Activated B cell treated with CpG ODN at 0.5 μM for 24 hours (primary cell): ENCODE measurements at regions not wholly inside any gene's neighbourhood (a gene's known extent, or its start where the extent isn't known, plus 50 kb on each side); places are given as distances from the start of the nearest gene placed in this dataset.
"Not testable (repeated sequence)": the region's sequence is repeated elsewhere in the genome, so short reads cannot be mapped to it uniquely, and the experiment has no call there.

Source experiments
- ATAC-seq: fragments of 200-7000 bp; cut with Tn5 transposase; one replicate; pipeline ENCODE4 v1.10.0; 2021; ENCODE audit warnings: low read depth, mild to moderate bottlenecking, moderate library complexity
- CTCF ChIA-PET: fragments of 350-600 bp; sonication (Branson Sonifier 250); formaldehyde crosslinking; loops from one replicate; lab custom pipeline; 2021; ENCODE audit warnings: antibody characterized with exemption; lab: Charles Lee
- POLR2A ChIA-PET: fragments of 350-600 bp; sonication (Branson Sonifier 250); formaldehyde crosslinking; loops from one replicate; lab custom pipeline; 2021; ENCODE audit warnings: antibody characterized with exemption; lab: Charles Lee
- DNase-seq: peaks from one replicate; pipeline ENCODE4 v3.0.0; 2022
- H3K27ac Mint-ChIP-seq: one replicate; pipeline ENCODE4 v1.8.0; 2020; ENCODE audit warnings: mixed read lengths
- H3K27me3 Mint-ChIP-seq: one replicate; pipeline ENCODE4 v1.8.0; 2021; ENCODE audit warnings: mixed read lengths
- H3K36me3 Mint-ChIP-seq: one replicate; pipeline ENCODE4 v1.8.0; 2021; ENCODE audit warnings: low read depth, mixed read lengths
- H3K4me1 Mint-ChIP-seq: one replicate; pipeline ENCODE4 v1.8.0; 2021; ENCODE audit warnings: mixed read lengths
- H3K4me3 Mint-ChIP-seq: one replicate; pipeline ENCODE4 v1.8.0; 2020; ENCODE audit warnings: mild to moderate bottlenecking, mixed read lengths
- H3K9me3 Mint-ChIP-seq: one replicate; pipeline ENCODE4 v1.8.0; 2020; ENCODE audit warnings: mixed read lengths
- intact Hi-C: fragments of 100-400 bp; cut with micrococcal nuclease; formaldehyde crosslinking; loops from one replicate; pipeline ENCODE4 v1.15.1; 2024
- TF ChIP-seq, protein P1 (sequence below): fragments of 200-600 bp; IDR thresholded peaks from one replicate; pipeline ENCODE4 v1.8.0; 2022; ENCODE audit warnings: antibody characterized with exemption, mild to moderate bottlenecking

DNA sequence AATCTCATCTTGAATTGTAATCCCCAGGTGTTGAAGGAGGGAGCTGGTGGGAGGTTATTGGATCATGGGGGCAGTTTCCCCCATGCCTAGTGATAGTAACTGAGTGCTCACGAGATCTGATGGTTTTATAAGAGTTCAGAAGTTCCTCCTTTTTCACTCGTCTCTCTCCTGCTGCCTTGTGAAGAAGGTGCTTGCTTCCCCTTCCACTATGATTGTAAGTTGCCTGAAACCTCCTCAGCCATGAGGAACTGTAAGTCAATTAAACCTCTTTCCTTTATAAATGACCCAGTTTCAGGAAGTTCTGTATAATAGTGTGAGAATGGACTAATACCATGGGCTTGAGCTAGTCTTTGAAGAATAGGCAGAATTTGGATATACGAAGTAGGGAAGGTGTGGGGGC is 113.9 kb downstream of the RIN2 start:
- TF ChIP-seq, protein P1, sequence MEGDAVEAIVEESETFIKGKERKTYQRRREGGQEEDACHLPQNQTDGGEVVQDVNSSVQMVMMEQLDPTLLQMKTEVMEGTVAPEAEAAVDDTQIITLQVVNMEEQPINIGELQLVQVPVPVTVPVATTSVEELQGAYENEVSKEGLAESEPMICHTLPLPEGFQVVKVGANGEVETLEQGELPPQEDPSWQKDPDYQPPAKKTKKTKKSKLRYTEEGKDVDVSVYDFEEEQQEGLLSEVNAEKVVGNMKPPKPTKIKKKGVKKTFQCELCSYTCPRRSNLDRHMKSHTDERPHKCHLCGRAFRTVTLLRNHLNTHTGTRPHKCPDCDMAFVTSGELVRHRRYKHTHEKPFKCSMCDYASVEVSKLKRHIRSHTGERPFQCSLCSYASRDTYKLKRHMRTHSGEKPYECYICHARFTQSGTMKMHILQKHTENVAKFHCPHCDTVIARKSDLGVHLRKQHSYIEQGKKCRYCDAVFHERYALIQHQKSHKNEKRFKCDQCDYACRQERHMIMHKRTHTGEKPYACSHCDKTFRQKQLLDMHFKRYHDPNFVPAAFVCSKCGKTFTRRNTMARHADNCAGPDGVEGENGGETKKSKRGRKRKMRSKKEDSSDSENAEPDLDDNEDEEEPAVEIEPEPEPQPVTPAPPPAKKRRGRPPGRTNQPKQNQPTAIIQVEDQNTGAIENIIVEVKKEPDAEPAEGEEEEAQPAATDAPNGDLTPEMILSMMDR, result no peak
- Mint-ChIP-seq H3K9me3 (peaks cover 7% of the 10 kb centered on the region), H3K4me1 (peaks cover 8% of the 10 kb centered on the region), H3K27me3 (no peaks in the 10 kb centered on the region), H3K36me3 (no peaks in the 10 kb centered on the region), H3K27ac (no peak overlapping the region), H3K4me3 (no peak overlapping the region)
- ChIA-PET CTCF (no interaction called here), POLR2A (no interaction called here)
- no peak for ATAC-seq
- intact Hi-C loops, result no loop called here
- no peak for DNase-seq

GRCh38 chr20:19874040-19874727 is 116.1 kb downstream of the RIN2 start:
- CTCF ChIA-PET, result no interaction called here

DNA sequence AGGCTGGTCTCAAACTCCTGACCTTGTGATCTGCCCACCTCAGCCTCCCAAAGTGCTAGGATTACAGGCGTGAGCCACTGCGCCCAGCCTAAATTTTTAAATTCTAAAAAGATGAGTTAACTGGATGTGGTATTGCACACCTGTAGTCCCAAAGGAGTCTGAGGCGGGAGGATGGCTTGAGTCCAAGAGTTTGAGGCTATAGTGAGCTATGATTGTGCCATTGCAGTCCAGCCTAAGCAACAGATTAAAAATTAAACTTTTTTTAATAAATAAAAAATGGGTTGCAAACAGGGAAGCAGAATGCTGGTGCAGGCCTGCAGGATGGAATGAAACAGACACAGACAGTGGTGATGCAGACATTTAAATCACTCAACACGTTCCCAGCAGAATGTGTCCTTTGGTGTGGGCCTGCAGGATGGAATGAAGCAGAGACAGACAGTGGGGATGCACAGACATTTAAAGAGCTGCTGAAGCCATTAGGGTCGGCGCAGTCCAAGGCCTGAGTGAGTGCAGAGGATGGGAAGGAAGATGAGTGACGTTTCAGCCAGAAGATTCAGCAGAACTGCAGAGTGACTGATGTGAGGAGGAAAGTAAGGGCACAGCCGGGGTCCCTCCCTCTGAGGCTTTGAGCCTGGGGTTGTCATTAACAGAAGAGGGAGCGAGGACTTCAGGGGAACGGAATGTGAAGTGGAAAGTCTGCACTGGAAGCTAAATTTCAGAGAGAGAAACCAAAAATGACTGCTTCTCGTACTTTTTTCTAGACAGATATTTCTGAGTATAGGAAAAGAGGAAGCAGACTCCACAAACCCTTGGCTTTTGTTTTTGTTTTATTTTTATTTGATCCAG is 117.5 kb downstream of the RIN2 start:
- ATAC-seq, result no peak
- intact Hi-C loops, result no loop called here
- TF ChIP-seq, protein P1, result no peak
- H3K27ac Mint-ChIP-seq, result no peak overlapping the region
- DNase-seq, result no peak
- peaks cover 7% of the 10 kb centered on the region for H3K9me3 Mint-ChIP-seq
- CTCF ChIA-PET, result no interaction called here
- peaks cover 8% of the 10 kb centered on the region for H3K4me1 Mint-ChIP-seq
- no peaks in the 10 kb centered on the region for H3K36me3 Mint-ChIP-seq
- POLR2A ChIA-PET, result no interaction called here
- no peak overlapping the region for H3K4me3 Mint-ChIP-seq
- no peaks in the 10 kb centered on the region for H3K27me3 Mint-ChIP-seq

More at GRCh38 chr20:19874040-19874727, 116.1 kb downstream of the RIN2 start:
- ATAC-seq (no peak), DNase-seq (no peak)
- intact Hi-C loops, result no loop called here
- no peak overlapping the region for H3K27ac Mint-ChIP-seq
- H3K36me3 Mint-ChIP-seq, result no peaks in the 10 kb centered on the region
- TF ChIP-seq, protein P1, result no peak
- H3K4me3 Mint-ChIP-seq, result no peak overlapping the region
- peaks cover 7% of the 10 kb centered on the region for H3K9me3 Mint-ChIP-seq
- H3K27me3 Mint-ChIP-seq, result no peaks in the 10 kb centered on the region
- POLR2A ChIA-PET, result no interaction called here
- peaks cover 8% of the 10 kb centered on the region for H3K4me1 Mint-ChIP-seq

DNA sequence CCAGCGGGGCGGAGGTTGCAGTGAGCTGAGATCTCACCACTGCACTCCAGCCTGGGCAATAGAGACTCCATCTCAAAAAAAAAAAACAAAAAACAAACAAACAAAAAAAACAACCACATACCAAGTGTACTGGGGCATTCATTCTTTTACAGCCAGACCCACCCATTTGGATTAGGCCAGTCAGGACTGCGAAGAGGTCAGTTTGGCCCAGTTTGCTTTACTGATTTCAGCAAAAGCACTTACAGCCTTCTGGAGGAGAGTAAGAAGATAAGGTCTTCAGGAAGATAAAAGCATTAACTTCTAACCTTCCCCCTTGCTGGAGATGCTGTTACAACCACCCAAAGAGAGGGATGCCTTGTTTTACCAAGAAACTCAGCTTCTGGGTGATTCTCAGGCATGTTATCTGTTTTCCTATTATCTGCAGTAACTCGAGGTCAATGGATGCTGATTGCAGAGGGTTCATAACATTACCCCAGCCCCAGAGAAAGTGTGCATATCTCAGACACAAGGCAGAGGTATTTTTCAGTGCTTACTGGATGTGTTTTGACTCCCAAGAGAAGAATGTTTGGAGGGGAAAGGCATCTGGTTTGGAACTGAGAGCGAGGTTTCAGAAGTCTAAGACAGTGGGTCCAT is 118.9 kb downstream of the RIN2 start:
- peaks cover 7% of the 10 kb centered on the region for H3K9me3 Mint-ChIP-seq
- ATAC-seq, result no peak
- POLR2A ChIA-PET, result no interaction called here
- TF ChIP-seq, protein P1, result no peak
- H3K4me1 Mint-ChIP-seq, result peaks cover 8% of the 10 kb centered on the region
- no peak overlapping the region for H3K27ac Mint-ChIP-seq
- intact Hi-C loops, result no loop called here
- CTCF ChIA-PET, result no interaction called here
- no peaks in the 10 kb centered on the region for H3K27me3 Mint-ChIP-seq
- H3K36me3 Mint-ChIP-seq, result no peaks in the 10 kb centered on the region
- no peak for DNase-seq
- no peak overlapping the region for H3K4me3 Mint-ChIP-seq

- H3K27ac Mint-ChIP-seq, H3K4me3 Mint-ChIP-seq, ATAC-seq, CTCF ChIA-PET, H3K9me3 Mint-ChIP-seq, intact Hi-C loops, H3K27me3 Mint-ChIP-seq, H3K36me3 Mint-ChIP-seq, DNase-seq, POLR2A ChIA-PET, H3K4me1 Mint-ChIP-seq: not testable (repeated sequence)
These were observed 121.8 kb downstream of the RIN2 start for GRCh38 chr20:19879874-19880255.
